ENCODE measurements at regions not wholly inside any gene's neighbourhood (a gene's known extent, or its start where the extent isn't known, plus 50 kb on each side); places are given as distances from the start of the nearest gene placed in this dataset.

DNA sequence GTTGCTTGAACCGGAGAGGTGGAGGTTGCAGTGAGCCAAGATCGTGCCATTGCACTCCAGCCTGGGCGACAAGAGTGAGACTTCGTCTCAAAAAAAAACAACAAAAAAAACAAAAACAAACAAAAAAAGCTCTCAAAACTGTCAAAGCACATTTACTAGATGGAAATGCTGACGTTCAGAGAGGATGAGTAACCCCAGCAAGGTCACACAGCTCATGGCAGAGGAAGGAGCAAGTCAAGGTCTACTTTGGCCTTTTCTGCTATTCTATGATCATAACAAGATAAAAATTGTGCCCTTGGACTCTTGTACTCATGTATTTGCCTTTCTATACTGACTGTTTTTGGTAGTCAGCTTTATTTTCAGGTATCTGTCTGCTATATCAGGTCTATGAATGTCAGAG is 109.5 kb downstream of the ARL6IP6 start:
- Mint-ChIP-seq H3K9me3 (no peaks in the 10 kb centered on the region; the same call in 1 of the 2 replicates), H3K4me1 (ENCODE audit: low read depth) (peaks cover 79% of the 10 kb centered on the region), H3K4me3 (peak overlapping the region; percentile 24; the same call in 1 of the 2 replicates), H3K27ac (peak overlapping the region; percentile 81; the same call in 1 of the 2 replicates), H3K27me3 (ENCODE audit: insufficient read depth) (no peaks in the 10 kb centered on the region), H3K36me3 (ENCODE audit: low read depth) (no peaks in the 10 kb centered on the region)
- TF ChIP-seq, protein P1, sequence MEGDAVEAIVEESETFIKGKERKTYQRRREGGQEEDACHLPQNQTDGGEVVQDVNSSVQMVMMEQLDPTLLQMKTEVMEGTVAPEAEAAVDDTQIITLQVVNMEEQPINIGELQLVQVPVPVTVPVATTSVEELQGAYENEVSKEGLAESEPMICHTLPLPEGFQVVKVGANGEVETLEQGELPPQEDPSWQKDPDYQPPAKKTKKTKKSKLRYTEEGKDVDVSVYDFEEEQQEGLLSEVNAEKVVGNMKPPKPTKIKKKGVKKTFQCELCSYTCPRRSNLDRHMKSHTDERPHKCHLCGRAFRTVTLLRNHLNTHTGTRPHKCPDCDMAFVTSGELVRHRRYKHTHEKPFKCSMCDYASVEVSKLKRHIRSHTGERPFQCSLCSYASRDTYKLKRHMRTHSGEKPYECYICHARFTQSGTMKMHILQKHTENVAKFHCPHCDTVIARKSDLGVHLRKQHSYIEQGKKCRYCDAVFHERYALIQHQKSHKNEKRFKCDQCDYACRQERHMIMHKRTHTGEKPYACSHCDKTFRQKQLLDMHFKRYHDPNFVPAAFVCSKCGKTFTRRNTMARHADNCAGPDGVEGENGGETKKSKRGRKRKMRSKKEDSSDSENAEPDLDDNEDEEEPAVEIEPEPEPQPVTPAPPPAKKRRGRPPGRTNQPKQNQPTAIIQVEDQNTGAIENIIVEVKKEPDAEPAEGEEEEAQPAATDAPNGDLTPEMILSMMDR (IDR thresholded peaks at IDR 0.05), result no peak
- DNase-seq, result no peak

DNA sequence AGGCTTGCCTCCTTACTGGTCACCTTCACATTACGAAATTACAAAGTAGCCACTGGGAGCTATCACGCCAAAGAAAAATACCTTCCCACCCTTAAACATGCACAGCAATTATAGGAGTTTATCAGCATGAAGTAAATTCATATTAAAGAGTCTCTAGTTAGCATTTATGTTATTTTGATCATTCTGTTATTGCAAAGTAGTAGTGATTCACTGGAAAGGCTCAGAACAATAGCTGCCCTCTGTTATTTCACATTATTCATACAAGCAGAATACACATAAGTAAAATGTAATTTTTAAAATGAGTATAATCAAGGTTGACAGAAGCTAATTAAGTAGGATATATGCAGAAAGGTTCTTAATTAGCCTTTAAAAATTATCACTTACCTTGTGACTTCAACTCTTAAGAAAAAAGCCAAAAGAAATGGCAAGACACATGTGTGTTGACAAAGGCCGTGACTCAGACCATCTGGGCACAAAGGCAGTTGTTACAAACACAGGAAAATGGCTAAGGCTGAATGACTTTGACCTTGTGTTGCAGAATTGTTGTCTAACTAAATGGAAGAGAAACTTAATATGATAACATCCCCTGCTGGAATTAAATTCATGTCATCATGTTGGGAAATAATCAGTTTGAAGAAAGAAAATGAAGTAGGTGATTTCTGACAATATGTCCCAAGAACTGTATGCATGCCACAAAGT is 108.3 kb downstream of the ARL6IP6 start:
- Mint-ChIP-seq H3K9me3 (no peaks in the 10 kb centered on the region; the same call in 1 of the 2 replicates), H3K36me3 (ENCODE audit: low read depth) (no peaks in the 10 kb centered on the region), H3K4me1 (ENCODE audit: low read depth) (peaks cover 88% of the 10 kb centered on the region), H3K4me3 (peak overlapping the region; percentile 59; the same call in 1 of the 2 replicates), H3K27me3 (ENCODE audit: insufficient read depth) (no peaks in the 10 kb centered on the region), H3K27ac (peak overlapping the region; percentile 81)
- TF ChIP-seq, protein P1 (IDR thresholded peaks at IDR 0.05), result no peak
- peak; percentile 34 for DNase-seq

DNA sequence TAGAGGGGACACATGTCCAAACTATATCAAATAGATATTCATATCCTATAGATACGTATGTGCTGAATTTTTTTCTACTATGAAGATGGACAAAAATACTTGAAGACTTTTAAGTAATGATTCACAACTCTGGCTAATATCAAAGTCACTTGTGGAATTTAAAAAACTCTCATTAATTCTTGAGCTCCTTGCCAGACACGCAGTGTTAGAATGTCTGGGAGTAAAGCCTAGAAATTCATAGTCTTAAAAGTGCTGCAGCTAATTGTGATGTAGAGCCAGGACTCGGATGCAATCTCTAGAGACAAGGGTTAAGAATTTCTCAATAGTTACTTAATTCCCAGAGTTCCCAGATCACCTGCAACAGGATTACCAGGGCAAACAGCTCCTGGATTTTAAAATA is 107.4 kb downstream of the ARL6IP6 start:
- Mint-ChIP-seq H3K27ac (peak overlapping the region; percentile 81), H3K27me3 (ENCODE audit: insufficient read depth) (no peaks in the 10 kb centered on the region), H3K9me3 (no peaks in the 10 kb centered on the region; the same call in 1 of the 2 replicates), H3K36me3 (ENCODE audit: low read depth) (no peaks in the 10 kb centered on the region), H3K4me3 (peak overlapping the region; percentile 59; the same call in 1 of the 2 replicates), H3K4me1 (ENCODE audit: low read depth) (peaks cover 87% of the 10 kb centered on the region)
- TF ChIP-seq, protein P1 (IDR thresholded peaks at IDR 0.05), result no peak
- DNase-seq, result peak; percentile 63

DNA sequence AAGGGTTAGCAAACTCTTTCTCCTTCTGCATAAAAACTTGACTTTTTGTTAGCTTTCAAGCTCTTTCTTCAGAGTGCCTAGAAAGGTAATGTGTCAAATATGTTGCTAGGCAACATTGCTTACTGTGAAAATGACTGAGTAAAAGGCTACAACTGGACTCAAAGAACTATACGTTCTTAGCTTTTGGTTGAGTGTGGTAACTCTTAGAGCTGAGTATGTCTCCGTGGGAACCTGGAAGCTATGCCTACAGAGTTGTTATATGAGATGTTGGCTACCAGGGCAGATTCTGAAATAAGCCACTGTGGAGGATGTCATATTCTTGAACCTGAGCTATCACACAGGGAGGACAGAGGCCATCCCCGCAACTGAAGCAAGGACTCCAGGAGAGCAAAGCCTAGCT is 105.5 kb downstream of the ARL6IP6 start:
- Mint-ChIP-seq H3K4me3 (no peak overlapping the region), H3K36me3 (ENCODE audit: low read depth) (no peaks in the 10 kb centered on the region), H3K4me1 (ENCODE audit: low read depth) (peaks cover 67% of the 10 kb centered on the region), H3K27ac (peak overlapping the region; percentile 1; the same call in 1 of the 2 replicates), H3K27me3 (ENCODE audit: insufficient read depth) (no peaks in the 10 kb centered on the region), H3K9me3 (no peaks in the 10 kb centered on the region; the same call in 1 of the 2 replicates)
- no peak for DNase-seq
- TF ChIP-seq, protein P1 (IDR thresholded peaks at IDR 0.05), result no peak

DNA sequence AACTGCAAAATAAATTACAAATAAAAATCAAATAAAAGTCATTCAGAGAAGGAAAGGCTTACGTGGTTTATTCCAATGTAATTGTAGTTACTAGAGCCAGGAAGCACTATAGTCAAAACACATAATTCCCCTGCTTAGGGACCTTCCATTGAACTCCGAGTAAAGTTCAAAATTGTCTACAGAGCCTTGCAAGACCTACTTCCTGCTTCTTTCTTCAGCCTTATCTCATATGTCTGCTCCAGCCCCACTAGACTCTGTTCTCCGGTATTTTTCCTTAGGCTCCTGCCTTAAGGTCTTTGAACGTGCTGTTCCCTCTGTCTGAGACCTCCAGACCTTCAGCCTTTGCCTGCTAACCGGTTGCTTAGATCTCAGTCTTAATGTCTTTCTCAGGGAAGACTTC is 104.3 kb downstream of the ARL6IP6 start:
- Mint-ChIP-seq H3K9me3 (no peaks in the 10 kb centered on the region; the same call in 1 of the 2 replicates), H3K27me3 (ENCODE audit: insufficient read depth) (no peaks in the 10 kb centered on the region), H3K36me3 (ENCODE audit: low read depth) (no peaks in the 10 kb centered on the region), H3K4me3 (no peak overlapping the region; the same call in 1 of the 2 replicates), H3K4me1 (ENCODE audit: low read depth) (peaks cover 56% of the 10 kb centered on the region), H3K27ac (peak overlapping the region; percentile 37; the same call in 1 of the 2 replicates)
- no peak for DNase-seq
- TF ChIP-seq, protein P1 (IDR thresholded peaks at IDR 0.05), result no peak

Measured in HFFc6 (cell line).